RWPE1 (cell line): ENCODE measurements at regions not wholly inside any gene's neighbourhood (a gene's known extent, or its start where the extent isn't known, plus 50 kb on each side); places are given as distances from the start of the nearest gene placed in this dataset.

Experiments
- CTCF ChIA-PET: fragments of 350-600 bp; sonication (Branson Sonifier 250); formaldehyde crosslinking; extraction: SDS; loops from one replicate; lab custom pipeline; 2021; lab: Yijun Ruan, JAX
- POLR2A ChIA-PET: fragments of 400-600 bp; formaldehyde crosslinking; extraction: SDS; loops from one replicate; lab custom pipeline; 2020; ENCODE audit warnings: antibody characterized with exemption; ENCODE audit not compliant: low non-redundant PET; lab: Yijun Ruan, JAX
- DNase-seq: peaks from one replicate; pipeline ENCODE4 v3.0.0; 2012; ENCODE audit warnings: low spot score
- H3K27ac ChIP-seq: fragments of 450-650 bp; 2 replicates; pipeline ENCODE4 v1.5.1; 2017
- CTCF ChIP-seq: fragments of 450-650 bp; conservative IDR thresholded peaks from 2 replicates; pipeline ENCODE4 v1.5.1; 2017; ENCODE audit warnings: low read depth, mild to moderate bottlenecking

- ChIA-PET CTCF (no interaction called here), POLR2A (no interaction called here)
- no peak overlapping the region for H3K27ac ChIP-seq
- no peak for TF ChIP-seq CTCF
- no peak for DNase-seq
Observed at GRCh38 chrX:129077424-129078170, 445.7 kb downstream of the SMARCA1 start.

GRCh38 chrX:129071390-129071789 is 451.9 kb downstream of the SMARCA1 start:
- CTCF ChIA-PET: no interaction called here
- DNase-seq: no peak
- POLR2A ChIA-PET: no interaction called here
- no peak for TF ChIP-seq CTCF
- no peak overlapping the region for H3K27ac ChIP-seq

GRCh38 chrX:129065895-129066294 is 457.4 kb downstream of the SMARCA1 start:
- ChIA-PET CTCF (no interaction called here), POLR2A (no interaction called here)
- no peak overlapping the region for H3K27ac ChIP-seq
- DNase-seq: no peak
- TF ChIP-seq CTCF: no peak

GRCh38 chrX:129058405-129058804 is 464.9 kb downstream of the SMARCA1 start:
- ChIA-PET CTCF (no interaction called here), POLR2A (no interaction called here)
- TF ChIP-seq CTCF: no peak
- no peak overlapping the region for H3K27ac ChIP-seq
- DNase-seq: no peak

- H3K27ac ChIP-seq: no peak overlapping the region
- ChIA-PET CTCF (interaction anchor here (0.6 kb wide), 1 partner anchor 68 kb away, joined by 3 read pairs; no protein-coding TSS in a partner anchor), POLR2A (no interaction called here)
- TF ChIP-seq CTCF: no peak
- no peak for DNase-seq
Observed at GRCh38 chrX:129043138-129043537, 480.2 kb downstream of the SMARCA1 start.

- ChIA-PET CTCF (no interaction called here), POLR2A (no interaction called here)
- no peak overlapping the region for H3K27ac ChIP-seq
- DNase-seq: no peak
- no peak for TF ChIP-seq CTCF
Observed at GRCh38 chrX:129041319-129041718, 482.0 kb downstream of the SMARCA1 start.
